OCI-LY7 (cell line): ENCODE measurements at regions not wholly inside any gene's neighbourhood (a gene's known extent, or its start where the extent isn't known, plus 50 kb on each side); places are given as distances from the start of the nearest gene placed in this dataset.

Source experiments
- EZH2phosphoT487 ChIP-seq: fragments of 200-600 bp; sonication (generic); IDR thresholded peaks from 2 replicates; pipeline ENCODE4 v1.6.1; 2018; ENCODE audit warnings: low read depth, borderline replicate concordance, mild to moderate bottlenecking, mixed run types, antibody characterized with exemption, low read length, moderate library complexity, mixed read lengths
- TF ChIP-seq, protein P1 (sequence below): fragments of 200-600 bp; sonication (generic); conservative IDR thresholded peaks from 2 replicates; pipeline ENCODE4 v1.5.1; 2014; ENCODE audit warnings: mild to moderate bottlenecking, antibody characterized with exemption, low read length, moderate library complexity, mixed read lengths

DNA sequence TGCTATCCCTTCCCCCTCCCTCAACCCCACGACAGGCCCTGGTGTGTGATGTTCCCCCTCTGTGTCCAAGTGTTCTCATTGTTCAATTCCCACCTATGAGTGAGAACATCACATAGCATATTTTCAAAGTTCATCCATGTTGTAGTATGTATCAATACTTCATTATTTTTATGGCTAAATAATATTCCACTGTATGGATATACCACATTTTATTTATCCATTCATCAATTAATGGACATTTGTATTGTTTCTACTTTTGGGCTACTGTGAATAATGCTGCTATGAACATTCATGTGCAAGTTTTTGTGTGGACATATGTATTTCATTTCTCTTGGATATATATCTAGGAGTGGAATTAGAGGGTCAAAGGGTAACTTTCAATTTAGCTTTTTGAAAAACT is 58.7 kb upstream of the ARMC2 start:
- TF ChIP-seq, protein P1, sequence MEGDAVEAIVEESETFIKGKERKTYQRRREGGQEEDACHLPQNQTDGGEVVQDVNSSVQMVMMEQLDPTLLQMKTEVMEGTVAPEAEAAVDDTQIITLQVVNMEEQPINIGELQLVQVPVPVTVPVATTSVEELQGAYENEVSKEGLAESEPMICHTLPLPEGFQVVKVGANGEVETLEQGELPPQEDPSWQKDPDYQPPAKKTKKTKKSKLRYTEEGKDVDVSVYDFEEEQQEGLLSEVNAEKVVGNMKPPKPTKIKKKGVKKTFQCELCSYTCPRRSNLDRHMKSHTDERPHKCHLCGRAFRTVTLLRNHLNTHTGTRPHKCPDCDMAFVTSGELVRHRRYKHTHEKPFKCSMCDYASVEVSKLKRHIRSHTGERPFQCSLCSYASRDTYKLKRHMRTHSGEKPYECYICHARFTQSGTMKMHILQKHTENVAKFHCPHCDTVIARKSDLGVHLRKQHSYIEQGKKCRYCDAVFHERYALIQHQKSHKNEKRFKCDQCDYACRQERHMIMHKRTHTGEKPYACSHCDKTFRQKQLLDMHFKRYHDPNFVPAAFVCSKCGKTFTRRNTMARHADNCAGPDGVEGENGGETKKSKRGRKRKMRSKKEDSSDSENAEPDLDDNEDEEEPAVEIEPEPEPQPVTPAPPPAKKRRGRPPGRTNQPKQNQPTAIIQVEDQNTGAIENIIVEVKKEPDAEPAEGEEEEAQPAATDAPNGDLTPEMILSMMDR: no peak
- TF ChIP-seq EZH2phosphoT487: no peak
